Retinal pigment epithelial cell (primary cell): ENCODE measurements at regions not wholly inside any gene's neighbourhood (a gene's known extent, or its start where the extent isn't known, plus 50 kb on each side); places are given as distances from the start of the nearest gene placed in this dataset.
"Not testable (repeated sequence)": the region's sequence is repeated elsewhere in the genome, so short reads cannot be mapped to it uniquely, and the experiment has no call there.

Source experiments
- DNase-seq: peaks from one replicate; pipeline ENCODE4 v3.0.0-alpha.2; 2010; ENCODE audit warnings: low read depth
- H3K4me3 ChIP-seq: 2 replicates; pipeline ENCODE4 v1.5.1; 2011; ENCODE audit warnings: mild to moderate bottlenecking, low read length, control low read depth, moderate library complexity
- CTCF ChIP-seq: conservative IDR thresholded peaks from 2 replicates; pipeline ENCODE4 v1.5.1; 2011; ENCODE audit warnings: low read depth, low read length, control low read depth, inconsistent platforms

- not testable (repeated sequence) for DNase-seq, H3K4me3 ChIP-seq
Observed at GRCh38 chr4:142897518-142897917, 51.4 kb upstream of the INPP4B start.

DNA sequence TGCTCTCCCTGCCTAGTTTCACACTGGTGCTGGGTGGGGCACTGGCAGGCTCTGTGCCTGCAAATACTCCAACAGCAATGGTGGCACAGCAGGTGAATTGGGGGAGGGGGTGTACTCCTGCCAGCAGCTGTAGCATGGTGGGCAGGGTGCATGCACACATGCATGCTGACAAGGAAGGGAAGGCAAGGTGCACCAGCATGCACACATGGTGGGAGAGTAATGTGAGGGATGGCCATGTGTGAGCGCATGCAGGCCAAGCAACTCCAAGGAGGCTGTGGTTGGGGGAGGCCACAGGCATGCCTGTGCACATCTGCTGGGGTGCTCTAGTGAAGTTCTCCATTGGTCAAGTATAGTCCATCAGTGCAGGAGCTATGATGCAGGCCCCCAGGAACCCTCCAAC is 54.5 kb upstream of the INPP4B start:
- TF ChIP-seq CTCF, result no peak
- H3K4me3 ChIP-seq, result no peak overlapping the region
- no peak for DNase-seq

- DNase-seq, result no peak
- H3K4me3 ChIP-seq, result no peak overlapping the region
- TF ChIP-seq CTCF, result no peak
Observed at GRCh38 chr4:142901166-142901662, 55.1 kb upstream of the INPP4B start.

DNA sequence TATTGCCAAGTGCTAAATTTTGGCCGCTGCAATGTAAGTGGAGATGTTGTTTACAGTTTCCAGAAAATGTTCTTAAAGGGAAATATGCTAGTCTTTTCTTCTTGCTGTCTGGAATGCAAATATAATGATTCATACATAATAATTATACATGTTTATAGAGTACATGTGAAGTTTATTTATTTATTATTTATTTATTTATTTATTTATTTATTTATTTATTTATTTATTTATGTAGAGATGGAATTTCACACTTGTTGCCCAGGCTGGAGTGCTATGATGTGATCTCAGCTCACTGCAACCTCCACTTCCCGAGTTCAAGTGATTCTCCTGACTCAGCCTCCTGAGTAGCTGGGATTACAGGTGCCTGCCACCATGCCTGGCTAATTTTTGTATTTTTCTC is 57.5 kb upstream of the INPP4B start:
- H3K4me3 ChIP-seq, DNase-seq: not testable (repeated sequence)

DNA sequence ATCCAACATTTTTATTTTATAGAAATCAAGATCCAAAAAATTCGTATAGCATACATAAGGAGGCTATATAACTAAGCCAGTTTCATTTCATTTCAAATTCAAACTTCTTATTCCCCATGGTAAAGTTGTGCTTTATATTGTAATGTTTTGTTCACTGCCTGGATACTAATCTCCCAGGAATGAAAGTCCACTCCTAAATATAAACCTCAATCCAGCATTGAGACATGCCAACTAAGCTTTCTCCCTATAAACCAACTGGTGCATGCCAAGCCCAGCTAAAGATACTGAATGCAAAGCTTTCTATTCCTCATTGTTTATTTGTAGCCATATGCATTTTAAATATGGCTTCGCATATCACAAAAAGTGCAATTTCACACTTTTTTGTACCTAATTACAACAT is 63.8 kb upstream of the INPP4B start:
- DNase-seq, result peak; percentile 76
- TF ChIP-seq CTCF, result no peak
- H3K4me3 ChIP-seq, result no peak overlapping the region

DNA sequence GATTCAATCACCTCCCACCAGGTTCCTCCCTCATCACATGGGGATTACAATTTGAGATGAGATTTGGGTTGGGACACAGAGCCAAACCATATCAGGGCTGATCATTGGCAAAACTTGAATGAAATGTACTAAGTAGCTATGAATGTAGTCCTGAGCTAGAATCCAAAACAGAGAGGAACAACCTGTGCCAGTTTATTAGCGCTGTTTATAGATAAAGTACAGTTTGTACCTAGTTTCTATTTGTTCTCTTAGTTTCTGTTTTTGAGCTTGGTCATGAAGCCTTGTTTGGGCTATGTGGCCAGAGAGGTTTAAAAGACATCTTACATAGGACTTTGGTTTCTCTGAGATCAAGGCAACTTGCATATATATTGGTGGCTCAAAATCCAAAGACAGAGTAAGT is 66.9 kb upstream of the INPP4B start:
- H3K4me3 ChIP-seq, result no peak overlapping the region
- DNase-seq, result no peak
- no peak for TF ChIP-seq CTCF

GRCh38 chr4:142913461-142914030 is 67.4 kb upstream of the INPP4B start:
- TF ChIP-seq CTCF, result no peak
- DNase-seq, result no peak

GRCh38 chr4:142917678-142918077 is 71.6 kb upstream of the INPP4B start:
- no peak for TF ChIP-seq CTCF
- no peak for DNase-seq
- no peak overlapping the region for H3K4me3 ChIP-seq

More at GRCh38 chr4:142913461-142914030, 67.4 kb upstream of the INPP4B start:
- no peak overlapping the region for H3K4me3 ChIP-seq
